Calu3 (cell line): ENCODE measurements at regions not wholly inside any gene's neighbourhood (a gene's known extent, or its start where the extent isn't known, plus 50 kb on each side); places are given as distances from the start of the nearest gene placed in this dataset.

Experiments
- BruUV-seq: library from RNA; stranded (reverse); fragments of 400-500 nt; replicated peaks from 2 replicates; lab custom pipeline; 2021; lab: Mats Ljungman, UMichigan
- CTCF ChIA-PET: fragments of 300-600 bp; sonication (Branson Sonifier 250); formaldehyde crosslinking; loops from one replicate; lab custom pipeline; 2022; ENCODE audit warnings: antibody characterized with exemption; lab: Charles Lee
- DNase-seq: peaks from one replicate; pipeline ENCODE4 v3.0.0; 2022
- H3K27ac Mint-ChIP-seq: one replicate; pipeline ENCODE4 v1.8.0; 2022; ENCODE audit warnings: mixed read lengths; ENCODE audit not compliant: unreplicated experiment
- H3K27me3 Mint-ChIP-seq: one replicate; pipeline ENCODE4 v1.8.0; 2022; ENCODE audit warnings: mixed read lengths; ENCODE audit not compliant: unreplicated experiment
- H3K36me3 Mint-ChIP-seq: one replicate; pipeline ENCODE4 v1.8.0; 2022; ENCODE audit warnings: mild to moderate bottlenecking, moderate library complexity, mixed read lengths; ENCODE audit not compliant: insufficient read depth, unreplicated experiment
- H3K4me1 Mint-ChIP-seq: one replicate; pipeline ENCODE4 v1.8.0; 2022; ENCODE audit warnings: mild to moderate bottlenecking, low read depth, mixed read lengths; ENCODE audit not compliant: unreplicated experiment
- H3K4me3 Mint-ChIP-seq: one replicate; pipeline ENCODE4 v1.8.0; 2022; ENCODE audit warnings: mild to moderate bottlenecking, low read depth, moderate library complexity, mixed read lengths; ENCODE audit not compliant: unreplicated experiment
- H3K9me3 Mint-ChIP-seq: one replicate; pipeline ENCODE4 v1.8.0; 2022; ENCODE audit warnings: low read depth, mixed read lengths; ENCODE audit not compliant: unreplicated experiment
- intact Hi-C: fragments of 100-400 bp; cut with micrococcal nuclease; formaldehyde crosslinking; loops from one replicate; pipeline ENCODE4 v1.10.0; 2022; ENCODE audit not compliant: unreplicated experiment
- TF ChIP-seq, protein P1 (sequence below): fragments of 200-600 bp; IDR thresholded peaks from one replicate; pipeline ENCODE4 v1.8.0; 2022; ENCODE audit warnings: antibody characterized with exemption; ENCODE audit not compliant: unreplicated experiment

DNA sequence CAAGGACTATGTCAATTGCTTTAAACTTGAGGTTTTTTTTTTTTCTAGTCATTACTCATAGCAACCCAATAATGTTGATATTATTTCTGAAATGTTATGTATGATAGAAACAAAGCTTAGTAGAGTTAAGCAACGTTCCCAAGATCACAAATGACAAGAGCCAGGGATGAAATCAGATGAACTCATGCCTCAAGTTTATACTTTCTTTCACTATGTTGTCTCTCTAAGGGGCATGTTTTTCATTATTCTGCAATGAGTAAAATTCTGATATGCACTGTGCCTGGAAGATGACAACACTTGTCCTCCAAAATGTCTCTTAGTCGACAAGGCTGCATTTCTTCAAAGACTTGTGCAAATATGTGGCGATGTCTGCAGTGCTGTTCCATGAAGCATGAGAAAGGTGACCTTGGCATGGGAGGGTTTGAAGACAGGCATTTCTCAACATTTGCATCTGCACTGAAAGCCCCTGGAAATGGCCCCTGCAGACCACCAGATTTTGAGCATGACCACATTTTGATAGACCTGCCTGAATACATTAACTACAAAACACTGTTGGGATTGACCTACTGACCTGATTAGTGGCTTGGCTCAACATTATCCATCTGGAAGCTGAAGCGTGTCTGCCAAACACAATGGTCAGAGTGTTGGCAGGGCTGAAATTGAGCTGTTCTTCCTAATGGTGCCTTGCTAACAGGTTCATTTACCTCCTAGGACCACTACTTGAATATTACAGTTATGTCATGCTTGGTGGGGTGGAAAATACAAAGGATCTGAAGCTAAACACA, 1027.5 kb downstream of the CDH11 start:
- BruUV-seq: no TSS peak
- Mint-ChIP-seq H3K36me3 (no peaks in the 10 kb centered on the region), H3K4me3 (no peak overlapping the region), H3K27ac (no peak overlapping the region), H3K4me1 (no peaks in the 10 kb centered on the region), H3K9me3 (peaks cover 14% of the 10 kb centered on the region), H3K27me3 (no peaks in the 10 kb centered on the region)
- TF ChIP-seq, protein P1, sequence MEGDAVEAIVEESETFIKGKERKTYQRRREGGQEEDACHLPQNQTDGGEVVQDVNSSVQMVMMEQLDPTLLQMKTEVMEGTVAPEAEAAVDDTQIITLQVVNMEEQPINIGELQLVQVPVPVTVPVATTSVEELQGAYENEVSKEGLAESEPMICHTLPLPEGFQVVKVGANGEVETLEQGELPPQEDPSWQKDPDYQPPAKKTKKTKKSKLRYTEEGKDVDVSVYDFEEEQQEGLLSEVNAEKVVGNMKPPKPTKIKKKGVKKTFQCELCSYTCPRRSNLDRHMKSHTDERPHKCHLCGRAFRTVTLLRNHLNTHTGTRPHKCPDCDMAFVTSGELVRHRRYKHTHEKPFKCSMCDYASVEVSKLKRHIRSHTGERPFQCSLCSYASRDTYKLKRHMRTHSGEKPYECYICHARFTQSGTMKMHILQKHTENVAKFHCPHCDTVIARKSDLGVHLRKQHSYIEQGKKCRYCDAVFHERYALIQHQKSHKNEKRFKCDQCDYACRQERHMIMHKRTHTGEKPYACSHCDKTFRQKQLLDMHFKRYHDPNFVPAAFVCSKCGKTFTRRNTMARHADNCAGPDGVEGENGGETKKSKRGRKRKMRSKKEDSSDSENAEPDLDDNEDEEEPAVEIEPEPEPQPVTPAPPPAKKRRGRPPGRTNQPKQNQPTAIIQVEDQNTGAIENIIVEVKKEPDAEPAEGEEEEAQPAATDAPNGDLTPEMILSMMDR: no peak
- DNase-seq: no peak
- CTCF ChIA-PET: no interaction called here
- intact Hi-C loops: no loop called here

DNA sequence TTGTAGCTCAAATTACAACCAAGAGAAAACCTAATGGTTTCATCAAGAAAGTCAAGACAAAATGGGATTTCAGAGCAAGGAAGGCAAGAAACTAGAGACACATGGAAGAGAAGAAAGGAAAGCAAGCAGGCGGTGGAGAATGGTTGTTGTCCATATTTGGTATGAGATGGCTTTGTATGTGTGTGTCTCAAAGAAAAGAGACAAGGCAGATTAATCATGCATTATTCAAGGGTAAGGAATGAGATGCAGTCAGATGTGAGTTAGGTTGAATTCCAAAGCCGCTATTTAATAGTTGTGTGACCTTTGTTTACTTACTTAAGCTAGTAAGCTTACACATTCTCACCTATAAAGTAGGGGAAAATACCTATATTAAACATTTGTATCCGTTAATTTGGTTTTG, 1029.6 kb downstream of the CDH11 start:
- Mint-ChIP-seq H3K4me3 (no peak overlapping the region), H3K4me1 (no peaks in the 10 kb centered on the region), H3K27me3 (no peaks in the 10 kb centered on the region), H3K27ac (no peak overlapping the region), H3K36me3 (no peaks in the 10 kb centered on the region), H3K9me3 (peaks cover 15% of the 10 kb centered on the region)
- intact Hi-C loops: no loop called here
- no TSS peak for BruUV-seq
- CTCF ChIA-PET: no interaction called here
- no peak for DNase-seq
- TF ChIP-seq, protein P1: no peak

DNA sequence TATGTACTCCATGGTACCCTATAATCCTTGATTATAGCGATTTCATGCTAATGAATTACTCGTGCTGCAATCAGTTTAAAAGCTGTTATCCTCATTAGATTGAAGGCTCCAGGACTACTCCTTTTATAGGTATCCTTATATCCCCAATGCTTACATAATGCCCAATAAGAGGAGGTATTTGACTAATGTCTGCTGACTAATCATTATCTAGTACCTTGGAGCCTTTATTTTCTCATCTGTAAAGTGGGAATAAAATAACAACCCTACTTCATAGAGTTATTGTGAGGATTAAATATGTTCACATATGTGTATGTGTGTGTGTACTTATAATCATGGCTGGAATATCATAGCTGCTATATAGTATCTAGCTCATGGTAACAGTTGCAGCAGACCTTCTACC, 1031.5 kb downstream of the CDH11 start:
- H3K27ac Mint-ChIP-seq: no peak overlapping the region
- TF ChIP-seq, protein P1: no peak

DNA sequence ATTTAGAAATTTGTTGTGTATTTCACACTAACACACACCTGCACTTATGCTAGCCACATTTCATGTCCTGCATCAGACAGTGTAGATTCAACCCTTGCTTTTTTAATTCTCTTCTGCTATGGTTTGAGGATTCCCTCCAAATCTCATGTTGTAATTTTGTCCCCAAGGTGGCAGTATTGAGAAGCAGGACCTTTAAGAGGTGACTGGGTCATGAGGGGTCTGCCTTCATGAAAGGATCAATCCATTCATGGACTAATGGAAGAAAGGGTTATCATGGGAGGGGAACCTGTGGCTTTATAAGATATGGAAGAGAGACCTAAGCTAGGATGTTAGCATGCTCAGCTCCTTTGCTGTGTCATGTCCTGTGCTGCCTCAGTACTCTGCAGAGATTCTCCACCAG, 1032.2 kb downstream of the CDH11 start:
- intact Hi-C loops: no loop called here
- H3K27me3 Mint-ChIP-seq: no peaks in the 10 kb centered on the region
- H3K9me3 Mint-ChIP-seq: peaks cover 12% of the 10 kb centered on the region
- DNase-seq: no peak
- TF ChIP-seq, protein P1: no peak
- CTCF ChIA-PET: no interaction called here
- BruUV-seq: no TSS peak
- no peak overlapping the region for H3K27ac Mint-ChIP-seq
- no peaks in the 10 kb centered on the region for H3K36me3 Mint-ChIP-seq
- H3K4me3 Mint-ChIP-seq: no peak overlapping the region
- H3K4me1 Mint-ChIP-seq: no peaks in the 10 kb centered on the region

More for the DNA sequence above, 1031.5 kb downstream of the CDH11 start:
- Mint-ChIP-seq H3K4me3 (no peak overlapping the region), H3K36me3 (no peaks in the 10 kb centered on the region), H3K4me1 (no peaks in the 10 kb centered on the region), H3K27me3 (no peaks in the 10 kb centered on the region), H3K9me3 (peaks cover 12% of the 10 kb centered on the region)
- no peak for DNase-seq
- no TSS peak for BruUV-seq
- CTCF ChIA-PET: no interaction called here
- intact Hi-C loops: no loop called here
